ENCODE measurements at regions not wholly inside any gene's neighbourhood (a gene's known extent, or its start where the extent isn't known, plus 50 kb on each side); places are given as distances from the start of the nearest gene placed in this dataset.

GRCh38 chr3:35522450-35522849 is 116.9 kb upstream of the ARPP21 start:
- TF ChIP-seq CTCF (IDR thresholded peaks at IDR 0.05; ENCODE audit: insufficient read depth, low read length, poor library complexity, severe bottlenecking): no peak
- DNase-seq (ENCODE audit: low read depth): no peak
- Histone ChIP-seq H3K4me3 (ENCODE audit: low read depth, low read length) (no peak overlapping the region), H3K27me3 (ENCODE audit: control insufficient read depth, insufficient read depth, low read length) (no peaks in the 10 kb centered on the region), H3K36me3 (ENCODE audit: control insufficient read depth, insufficient read depth, low read length) (no peaks in the 10 kb centered on the region)

- DNase-seq (ENCODE audit: low read depth): no peak
- H3K36me3 ChIP-seq (ENCODE audit: control insufficient read depth, insufficient read depth, low read length): no peaks in the 10 kb centered on the region
- H3K4me3 ChIP-seq (ENCODE audit: low read depth, low read length): no peak overlapping the region
- no peak for TF ChIP-seq CTCF (IDR thresholded peaks at IDR 0.05; ENCODE audit: insufficient read depth, low read length, poor library complexity, severe bottlenecking)
- H3K27me3 ChIP-seq (ENCODE audit: control insufficient read depth, insufficient read depth, low read length): no peaks in the 10 kb centered on the region
Observed at GRCh38 chr3:35523074-35523473, 116.3 kb upstream of the ARPP21 start.

GRCh38 chr3:35523838-35524237 is 115.5 kb upstream of the ARPP21 start:
- Histone ChIP-seq H3K4me3 (ENCODE audit: low read depth, low read length) (no peak overlapping the region), H3K36me3 (ENCODE audit: control insufficient read depth, insufficient read depth, low read length) (no peaks in the 10 kb centered on the region), H3K27me3 (ENCODE audit: control insufficient read depth, insufficient read depth, low read length) (no peaks in the 10 kb centered on the region)
- TF ChIP-seq CTCF (IDR thresholded peaks at IDR 0.05; ENCODE audit: insufficient read depth, low read length, poor library complexity, severe bottlenecking): no peak
- DNase-seq (ENCODE audit: low read depth): peak; percentile 25

- DNase-seq (ENCODE audit: low read depth): peak; percentile 69
- no peak overlapping the region for H3K4me3 ChIP-seq (ENCODE audit: low read depth, low read length)
- H3K27me3 ChIP-seq (ENCODE audit: control insufficient read depth, insufficient read depth, low read length): no peaks in the 10 kb centered on the region
- H3K36me3 ChIP-seq (ENCODE audit: control insufficient read depth, insufficient read depth, low read length): no peaks in the 10 kb centered on the region
- TF ChIP-seq CTCF (IDR thresholded peaks at IDR 0.05; ENCODE audit: insufficient read depth, low read length, poor library complexity, severe bottlenecking): no peak
Observed at GRCh38 chr3:35524856-35525255, 114.5 kb upstream of the ARPP21 start.

GRCh38 chr3:35528728-35529127 is 110.6 kb upstream of the ARPP21 start:
- no peak for TF ChIP-seq CTCF (IDR thresholded peaks at IDR 0.05; ENCODE audit: insufficient read depth, low read length, poor library complexity, severe bottlenecking)
- H3K4me3 ChIP-seq (ENCODE audit: low read depth, low read length): no peak overlapping the region

GRCh38 chr3:35529337-35529736 is 110.0 kb upstream of the ARPP21 start:
- no peak for TF ChIP-seq CTCF (IDR thresholded peaks at IDR 0.05; ENCODE audit: insufficient read depth, low read length, poor library complexity, severe bottlenecking)
- Histone ChIP-seq H3K27me3 (ENCODE audit: control insufficient read depth, insufficient read depth, low read length) (no peaks in the 10 kb centered on the region), H3K36me3 (ENCODE audit: control insufficient read depth, insufficient read depth, low read length) (no peaks in the 10 kb centered on the region), H3K4me3 (ENCODE audit: low read depth, low read length) (no peak overlapping the region)
- no peak for DNase-seq (ENCODE audit: low read depth)

More at GRCh38 chr3:35528728-35529127, 110.6 kb upstream of the ARPP21 start:
- Histone ChIP-seq H3K27me3 (ENCODE audit: control insufficient read depth, insufficient read depth, low read length) (no peaks in the 10 kb centered on the region), H3K36me3 (ENCODE audit: control insufficient read depth, insufficient read depth, low read length) (no peaks in the 10 kb centered on the region)
- peak; percentile 37 for DNase-seq (ENCODE audit: low read depth)
